IMR-90 (cell line): ENCODE measurements at regions not wholly inside any gene's neighbourhood (a gene's known extent, or its start where the extent isn't known, plus 50 kb on each side); places are given as distances from the start of the nearest gene placed in this dataset.

Experiments
- ATAC-seq: fragments of 200-7000 bp; cut with Tn5 transposase; 2 replicates; pipeline ENCODE4 v1.9.1; 2020; ENCODE audit warnings: low read depth, mild to moderate bottlenecking, moderate library complexity
- BruUV-seq: library from RNA; stranded (reverse); fragments of 400-500 nt; replicated peaks from 2 replicates; lab custom pipeline; 2021; lab: Mats Ljungman, UMichigan
- CTCF ChIA-PET: fragments of 300-600 bp; formaldehyde crosslinking; extraction: SDS; loops from one replicate; lab custom pipeline; 2021; ENCODE audit warnings: antibody characterized with exemption; lab: Yijun Ruan, JAX
- POLR2A ChIA-PET: fragments of 300-600 bp; sonication (Branson Sonifier 250); formaldehyde crosslinking; loops from one replicate; lab custom pipeline; 2022; ENCODE audit warnings: antibody characterized with exemption; ENCODE audit not compliant: unreplicated experiment; lab: Charles Lee
- DNase-seq: peaks from one replicate; pipeline ENCODE4 v3.0.0; 2013
- H2AFZ ChIP-seq: replicated peaks from 2 replicates; pipeline ENCODE3; 2013; ENCODE audit warnings: low read length, mild to moderate bottlenecking; ENCODE audit not compliant: poor library complexity
- H2AK5ac ChIP-seq: 2 replicates; pipeline ENCODE4 v1.6.1; 2013; ENCODE audit warnings: low read depth, low read length, inconsistent platforms
- H2AK9ac ChIP-seq: replicated peaks from 2 replicates; pipeline ENCODE3; 2013; ENCODE audit warnings: mild to moderate bottlenecking, low read depth, low read length, moderate library complexity; ENCODE audit not compliant: poor library complexity
- H2BK120ac ChIP-seq: 2 replicates; pipeline ENCODE4 v1.6.1; 2013; ENCODE audit warnings: low read depth, low read length, inconsistent platforms
- H2BK15ac ChIP-seq: 3 replicates; pipeline ENCODE4 v1.6.1; 2013; ENCODE audit warnings: low read depth, low read length, inconsistent platforms
- H2BK20ac ChIP-seq: 2 replicates; pipeline ENCODE4 v1.6.1; 2013; ENCODE audit warnings: low read depth, mild to moderate bottlenecking, inconsistent platforms, low read length, moderate library complexity
- H2BK5ac ChIP-seq: 2 replicates; pipeline ENCODE4 v1.6.1; 2013; ENCODE audit warnings: mild to moderate bottlenecking, low read depth, low read length, inconsistent platforms; ENCODE audit not compliant: poor library complexity, severe bottlenecking
- H3K14ac ChIP-seq: replicated peaks from 2 replicates; pipeline ENCODE4 v1.6.1; 2013; ENCODE audit warnings: low read depth, low read length, inconsistent platforms
- H3K18ac ChIP-seq: 2 replicates; pipeline ENCODE4 v1.6.1; 2013; ENCODE audit warnings: low read depth, low read length, control low read depth
- H3K23ac ChIP-seq: 2 replicates; pipeline ENCODE4 v1.6.1; 2013; ENCODE audit warnings: low read depth, low read length, inconsistent platforms
- H3K27ac ChIP-seq: 2 replicates; pipeline ENCODE4 v1.5.1; 2013; ENCODE audit warnings: mild to moderate bottlenecking, control low read depth, low read length; ENCODE audit not compliant: insufficient read depth
- H3K27me3 ChIP-seq: 2 replicates; pipeline ENCODE4 v1.6.1; 2013; ENCODE audit warnings: low read length; ENCODE audit not compliant: control insufficient read depth, insufficient read depth
- H3K36me3 ChIP-seq: 2 replicates; pipeline ENCODE4 v1.6.1; 2013; ENCODE audit warnings: low read length, mixed read lengths; ENCODE audit not compliant: control insufficient read depth, insufficient read depth
- H3K4ac ChIP-seq: 2 replicates; pipeline ENCODE4 v1.6.1; 2013; ENCODE audit warnings: low read depth, low read length, inconsistent platforms
- H3K4me1 ChIP-seq: 2 replicates; pipeline ENCODE4 v1.6.1; 2013; ENCODE audit warnings: low read length, mixed read lengths; ENCODE audit not compliant: control insufficient read depth, insufficient read depth
- H3K4me2 ChIP-seq: 2 replicates; pipeline ENCODE4 v1.6.1; 2013; ENCODE audit warnings: low read depth, mild to moderate bottlenecking, control low read depth, low read length, moderate library complexity
- H3K4me3 ChIP-seq: 2 replicates; pipeline ENCODE4 v1.5.1; 2013; ENCODE audit warnings: low read depth, mild to moderate bottlenecking, control low read depth, low read length, moderate library complexity; ENCODE audit not compliant: insufficient read depth
- H3K56ac ChIP-seq: 2 replicates; pipeline ENCODE4 v1.6.1; 2013; ENCODE audit warnings: low read length, inconsistent platforms; ENCODE audit not compliant: insufficient read depth; ENCODE audit errors: extremely low read depth
- H3K79me1 ChIP-seq, 2 experiments: 2 replicates each; pipeline ENCODE4 v1.6.1; 2013; ENCODE audit warnings: low read length in 2 of 2, inconsistent platforms in 1 of 2, low read depth in 1 of 2
- H3K9ac ChIP-seq: 2 replicates; pipeline ENCODE4 v1.6.1; 2013; ENCODE audit warnings: low read depth, low read length, control low read depth
- H3K9me1 ChIP-seq: 2 replicates; pipeline ENCODE4 v1.6.1; 2013; ENCODE audit warnings: low read length, inconsistent platforms; ENCODE audit not compliant: insufficient read depth
- H3K9me3 ChIP-seq: 2 replicates; pipeline ENCODE4 v1.6.1; 2013; ENCODE audit warnings: low read length; ENCODE audit not compliant: control insufficient read depth, insufficient read depth
- H4K20me1 ChIP-seq: 2 replicates; pipeline ENCODE4 v1.6.1; 2013; ENCODE audit warnings: low read length, inconsistent platforms; ENCODE audit not compliant: insufficient read depth
- H4K5ac ChIP-seq: 2 replicates; pipeline ENCODE4 v1.6.1; 2013; ENCODE audit warnings: mild to moderate bottlenecking, low read depth, low read length, control low read depth
- H4K8ac ChIP-seq, 2 experiments: 2 replicates each; pipeline ENCODE4 v1.6.1; 2013; ENCODE audit warnings: low read depth in 2 of 2, low read length in 2 of 2, control low read depth in 1 of 2, inconsistent platforms in 1 of 2
- H4K91ac ChIP-seq: 2 replicates; pipeline ENCODE4 v1.6.1; 2013; ENCODE audit warnings: low read depth, low read length, inconsistent platforms; ENCODE audit not compliant: insufficient read depth
- CHD1 ChIP-seq: IDR thresholded peaks from 2 replicates; pipeline ENCODE4 v1.6.1; 2012; ENCODE audit warnings: low read depth, low read length, improper control_type of control experiment
- CTCF ChIP-seq: conservative IDR thresholded peaks from 2 replicates; pipeline ENCODE4 v1.5.1; 2012; ENCODE audit warnings: mild to moderate bottlenecking, low read depth, low read length, improper control_type of control experiment
- ELK1 ChIP-seq: fragments of 150-350 bp; IDR thresholded peaks from 2 replicates; pipeline ENCODE4 v1.6.1; 2016; ENCODE audit warnings: low read depth, mild to moderate bottlenecking, low read length, moderate library complexity, borderline replicate concordance
- FOS ChIP-seq: fragments of 150-350 bp; IDR thresholded peaks from 2 replicates; pipeline ENCODE4 v1.6.1; 2016; ENCODE audit warnings: low read depth, low read length
- MAFK ChIP-seq: IDR thresholded peaks from 2 replicates; pipeline ENCODE4 v1.6.1; 2012; ENCODE audit warnings: low read depth, low read length, improper control_type of control experiment
- MAZ ChIP-seq: IDR thresholded peaks from 2 replicates; pipeline ENCODE4 v1.6.1; 2012; ENCODE audit warnings: low read depth, mild to moderate bottlenecking, low read length, improper control_type of control experiment, moderate library complexity, borderline replicate concordance
- MXI1 ChIP-seq: IDR thresholded peaks from 2 replicates; pipeline ENCODE4 v1.6.1; 2012; ENCODE audit warnings: low read depth, mild to moderate bottlenecking, low read length, moderate library complexity, borderline replicate concordance
- NFE2L2 ChIP-seq: fragments of 150-350 bp; IDR thresholded peaks from 2 replicates; pipeline ENCODE4 v1.6.1; 2016; ENCODE audit warnings: low read depth, mild to moderate bottlenecking, low read length
- POLR2A ChIP-seq: IDR thresholded peaks from 2 replicates; pipeline ENCODE4 v1.6.1; 2012; ENCODE audit warnings: mild to moderate bottlenecking, low read depth, low read length
- RAD21 ChIP-seq: IDR thresholded peaks from 2 replicates; pipeline ENCODE4 v1.6.1; 2012; ENCODE audit warnings: low read length, improper control_type of control experiment
- RCOR1 ChIP-seq: IDR thresholded peaks from 2 replicates; pipeline ENCODE4 v1.6.1; 2012; ENCODE audit warnings: mild to moderate bottlenecking, low read length, improper control_type of control experiment; ENCODE audit not compliant: insufficient replicate concordance
- RFX5 ChIP-seq: IDR thresholded peaks from 2 replicates; pipeline ENCODE4 v1.8.0; 2012; ENCODE audit warnings: low read depth, mild to moderate bottlenecking, low read length, moderate library complexity
- SMC3 ChIP-seq: fragments of 150-350 bp; IDR thresholded peaks from 2 replicates; pipeline ENCODE4 v1.6.1; 2016; ENCODE audit warnings: low read depth, mild to moderate bottlenecking, antibody characterized with exemption, low read length, moderate library complexity
- WGBS, 2 experiments: methylation state at CpG; one replicate each; pipeline versions ENCODE4 v1.1.5 to v1.1.7; 2013; ENCODE audit warnings: missing lambda C conversion rate in 2 of 2; ENCODE audit not compliant: insufficient read length in 1 of 2; ENCODE audit errors: extremely low coverage in 2 of 2; 5-methylcytosine and 5-hydroxymethylcytosine counted together
- dilution Hi-C: fragments of 300-500 bp; cut with HindIII; formaldehyde crosslinking; loops from one replicate; pipeline ENCODE4 v1.14.3; 2018; ENCODE audit warnings: low sequenced_read_pairs; ENCODE audit not compliant: unreplicated experiment
- in situ Hi-C: fragments of 300-500 bp; cut with MboI; formaldehyde crosslinking; loops from 3 replicates; pipeline ENCODE4 v1.14.3; 2019; ENCODE audit warnings: low sequenced_read_pairs, inconsistent platforms, mixed read lengths
- intact Hi-C: fragments of 100-400 bp; cut with micrococcal nuclease; formaldehyde crosslinking; loops from 2 replicates; pipeline ENCODE4 v1.10.0; 2022

- Histone ChIP-seq H4K20me1 (peaks cover 24% of the 10 kb centered on the region), H3K9ac (no peak overlapping the region), H4K91ac (no peak overlapping the region), H3K4me1 (peaks cover 2% of the 10 kb centered on the region; the same call in 1 of the 2 replicates), H3K9me3 (no peaks in the 10 kb centered on the region), H3K4me3 (no peak overlapping the region), H2AFZ (no peak overlapping the region), H3K27me3 (no peaks in the 10 kb centered on the region), H3K14ac (no peak overlapping the region), H2AK9ac (no peak overlapping the region), H2BK120ac (no peak overlapping the region), H3K56ac (no peak overlapping the region), H2BK5ac (no peak overlapping the region), H3K79me1 (peaks cover 27 to 64% of the 10 kb centered on the region in 2 experiments), H3K23ac (peak overlapping the region; percentile 63; the same call in 1 of the 2 replicates), H3K9me1 (peaks cover 18% of the 10 kb centered on the region), H2AK5ac (no peak overlapping the region), H3K4ac (no peak overlapping the region), H4K5ac (no peak overlapping the region), H3K27ac (no peak overlapping the region), H2BK20ac (no peak overlapping the region), H3K36me3 (no peaks in the 10 kb centered on the region), H3K4me2 (no peak overlapping the region), H2BK15ac (no peak overlapping the region), H4K8ac (no peak overlapping the region), H3K18ac (no peak overlapping the region)
- intact Hi-C loops (no loop called here), dilution Hi-C loops (no loop called here), in situ Hi-C loops (no loop called here)
- ChIA-PET POLR2A (no interaction called here), CTCF (no interaction called here)
- ATAC-seq, result no peak
- no peak for DNase-seq
- WGBS, 2 experiments, result 60% methylated on average over 1 of the region's 10 CpGs; no CpG with 5 or more reads in 1 of the 2 experiments
- TF ChIP-seq ELK1, result no peak
- TF ChIP-seq FOS, result no peak
- TF ChIP-seq POLR2A, result no peak
- TF ChIP-seq NFE2L2, result no peak
- TF ChIP-seq MAFK, result no peak
- TF ChIP-seq RAD21, result no peak
- no peak for TF ChIP-seq RFX5
- TF ChIP-seq CTCF, result no peak
- TF ChIP-seq SMC3, result no peak
- TF ChIP-seq MAZ, result no peak
- no peak for TF ChIP-seq MXI1
- TF ChIP-seq CHD1, result no peak
- TF ChIP-seq RCOR1, result no peak
- no TSS peak for BruUV-seq
Observed at GRCh38 chr13:107681600-107681999, 533.7 kb downstream of the LIG4 start.
